GM10266 (cell line): ENCODE measurements at regions not wholly inside any gene's neighbourhood (a gene's known extent, or its start where the extent isn't known, plus 50 kb on each side); places are given as distances from the start of the nearest gene placed in this dataset.

Experiments
- DNase-seq: peaks from one replicate; pipeline ENCODE4 v3.0.0; 2012; ENCODE audit errors: extremely low spot score
- CTCF ChIP-seq: IDR thresholded peaks from 2 replicates; pipeline ENCODE4 v1.5.1; 2012; ENCODE audit warnings: mild to moderate bottlenecking, low read depth; ENCODE audit not compliant: control insufficient read depth, insufficient read depth; ENCODE audit errors: missing control alignments

GRCh38 chr12:24048446-24048845, 99.0 kb upstream of the SOX5 start:
- no peak for TF ChIP-seq CTCF
- no peak for DNase-seq

- DNase-seq, result no peak
Measured at GRCh38 chr12:24047326-24047725, 97.9 kb upstream of the SOX5 start.

GRCh38 chr12:24045816-24046257, 96.4 kb upstream of the SOX5 start:
- DNase-seq, result no peak
- no peak for TF ChIP-seq CTCF

More at GRCh38 chr12:24047326-24047725, 97.9 kb upstream of the SOX5 start:
- no peak for TF ChIP-seq CTCF

DNA sequence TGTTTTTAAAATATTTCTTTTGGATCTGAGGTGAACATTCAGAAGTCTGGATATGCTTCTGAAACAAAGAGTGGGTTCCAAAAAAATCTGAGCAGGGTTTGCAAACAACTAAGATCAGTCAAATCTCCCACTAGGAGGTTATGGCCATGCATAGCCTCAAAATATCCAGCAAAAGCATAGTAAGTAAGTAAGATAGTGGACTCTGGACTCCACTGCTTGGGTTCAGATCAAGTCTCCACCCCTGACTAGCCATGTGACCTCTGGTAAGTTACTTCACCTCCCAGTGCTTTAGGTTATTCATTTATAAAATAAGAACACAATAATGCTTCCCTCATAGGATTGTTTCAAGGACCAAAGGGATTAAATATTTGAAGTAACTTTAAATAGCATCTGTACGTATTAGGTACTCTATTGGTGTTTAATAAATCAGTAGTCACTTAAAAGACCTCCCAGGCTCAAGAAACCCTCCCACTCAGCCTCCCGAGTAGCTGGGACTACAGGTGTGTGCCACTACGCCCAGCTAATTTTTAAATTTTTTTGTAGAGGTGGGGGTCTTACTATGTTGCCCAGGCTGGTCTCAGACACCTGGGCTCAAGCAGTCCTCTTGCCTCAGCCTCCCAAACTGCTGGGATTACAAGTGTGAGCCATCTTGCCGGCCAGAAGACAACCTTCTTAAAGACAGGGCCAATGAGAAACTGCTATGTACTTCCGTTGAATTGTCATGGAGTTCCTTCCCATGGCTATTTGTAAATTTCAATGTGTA, 95.7 kb upstream of the SOX5 start:
- DNase-seq, result no peak
- no peak for TF ChIP-seq CTCF

DNA sequence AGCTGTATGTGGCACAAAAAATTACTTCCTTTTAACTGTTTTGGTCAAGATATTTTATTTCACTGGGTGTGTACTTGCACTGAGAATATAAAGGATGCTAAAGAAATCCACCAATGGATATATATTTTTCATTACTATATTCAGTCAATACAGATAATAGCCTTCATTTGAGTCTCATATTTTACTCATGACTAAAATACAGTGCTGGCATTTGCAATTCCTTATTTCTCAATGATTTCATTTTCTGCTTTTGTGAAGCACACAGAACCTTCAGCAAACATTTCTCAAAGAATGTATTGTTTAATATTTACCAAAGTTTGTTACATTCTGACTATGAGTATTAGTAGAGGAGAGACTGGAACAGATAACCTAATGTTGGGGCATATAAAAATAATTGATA, 93.2 kb upstream of the SOX5 start:
- DNase-seq, result no peak
- no peak for TF ChIP-seq CTCF

GRCh38 chr12:24039113-24039525, 89.6 kb upstream of the SOX5 start:
- no peak for TF ChIP-seq CTCF
- DNase-seq, result no peak

DNA sequence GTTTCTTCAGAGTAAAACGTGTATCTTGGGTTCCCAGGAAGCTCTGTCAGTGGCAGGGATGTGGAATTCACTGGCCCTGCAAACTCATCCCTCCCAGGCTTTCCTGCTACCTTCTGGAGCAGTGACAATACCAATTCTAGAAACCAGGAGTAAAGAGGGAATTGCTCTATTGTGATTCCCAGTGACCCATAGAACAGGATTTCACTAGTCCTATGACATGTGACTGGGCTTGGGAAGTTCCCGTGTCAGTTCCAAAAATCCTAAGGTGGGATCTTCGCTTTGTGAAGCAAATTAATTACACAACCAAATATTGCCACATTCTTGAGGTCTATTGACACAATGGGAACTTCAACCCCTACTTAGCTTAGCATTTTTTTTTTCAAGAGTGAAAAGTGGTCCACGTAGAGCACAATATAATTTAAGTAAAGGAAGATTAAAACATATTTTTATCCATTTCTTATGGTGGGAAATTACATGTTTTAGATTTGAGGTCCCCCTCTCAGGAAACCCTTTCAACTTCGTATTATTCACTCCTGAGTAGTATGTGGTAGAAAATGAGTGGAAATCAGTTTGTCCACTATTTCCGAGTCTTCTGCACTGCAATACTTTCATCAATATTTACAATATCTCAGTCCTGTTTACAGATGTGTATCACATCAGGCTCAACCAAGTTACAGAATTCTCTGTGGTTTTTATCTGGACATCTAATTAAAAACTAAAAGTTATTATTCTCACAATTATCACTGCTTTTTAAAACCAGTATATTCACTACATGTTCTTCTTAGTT, 88.9 kb upstream of the SOX5 start:
- no peak for DNase-seq
- TF ChIP-seq CTCF, result no peak
